ENCODE measurements at regions not wholly inside any gene's neighbourhood (a gene's known extent, or its start where the extent isn't known, plus 50 kb on each side); places are given as distances from the start of the nearest gene placed in this dataset.
A peak's percentile ranks its signal among the peaks of the same experiment; 100 is the strongest.
"Not testable (repeated sequence)": the region's sequence is repeated elsewhere in the genome, so short reads cannot be mapped to it uniquely, and the experiment has no call there.

GRCh38 chr10:38386869-38387268 lies 292.7 kb downstream of the ZNF37A start:
- ATAC-seq, H3K4me1 Mint-ChIP-seq, H3K36me3 Mint-ChIP-seq, H3K27me3 Mint-ChIP-seq, POLR2A ChIA-PET, H3K9me3 Mint-ChIP-seq, DNase-seq, H3K4me3 Mint-ChIP-seq, H3K27ac Mint-ChIP-seq: not testable (repeated sequence)

- POLR2A ChIA-PET, H3K4me1 Mint-ChIP-seq, H3K9me3 Mint-ChIP-seq, H3K4me3 Mint-ChIP-seq, H3K27me3 Mint-ChIP-seq, H3K36me3 Mint-ChIP-seq: not testable (repeated sequence)
- H3K27ac Mint-ChIP-seq, result peak overlapping the region in 2 of 10 donors; percentile 19 to 25
- DNase-seq (peak in 8 of 10 donors; percentile 20 to 73 (median 45)), ATAC-seq (peak in 1 of 2 donors; percentile 33)
Observed at GRCh38 chr10:38390725-38391124, 296.6 kb downstream of the ZNF37A start.

GRCh38 chr10:38395465-38395864 lies 301.3 kb downstream of the ZNF37A start:
- H3K9me3 Mint-ChIP-seq, result not testable (repeated sequence)

GRCh38 chr10:38396178-38396954 lies 302.2 kb downstream of the ZNF37A start:
- DNase-seq, H3K9me3 Mint-ChIP-seq, POLR2A ChIA-PET, ATAC-seq, H3K27me3 Mint-ChIP-seq, H3K4me1 Mint-ChIP-seq, H3K36me3 Mint-ChIP-seq: not testable (repeated sequence)
- H3K27ac Mint-ChIP-seq, result peak overlapping the region in 1 of 10 donors; percentile 41
- H3K4me3 Mint-ChIP-seq, result peak overlapping the region in 1 of 10 donors; percentile 32

More at GRCh38 chr10:38395465-38395864, 301.3 kb downstream of the ZNF37A start:
- POLR2A ChIA-PET, H3K4me3 Mint-ChIP-seq, ATAC-seq, H3K36me3 Mint-ChIP-seq, DNase-seq, H3K27ac Mint-ChIP-seq, H3K27me3 Mint-ChIP-seq, H3K4me1 Mint-ChIP-seq: not testable (repeated sequence)

- H3K36me3 Mint-ChIP-seq, H3K27me3 Mint-ChIP-seq, ATAC-seq, H3K9me3 Mint-ChIP-seq: not testable (repeated sequence)
- Mint-ChIP-seq H3K4me1 (peaks cover 2 to 11% (median 7%) of the 10 kb centered on the region in 4 donors), H3K4me3 (peak overlapping the region in 9 of 10 donors; percentile 83 to 95 (median 89)), H3K27ac (peak overlapping the region in 8 of 10 donors; percentile 3 to 100 (median 96))
- DNase-seq, result peak in 1 of 10 donors; percentile 9
- POLR2A ChIA-PET, result interaction anchor here (1.0 to 1.8 kb wide), 3 partner anchors 391 to 544 kb away, joined by 5 to 15 read pairs (median 7); partner anchors contain the start of genes ZNF248, ZNF25 and ZNF33A
Observed at GRCh38 chr10:38401565-38401964, 307.4 kb downstream of the ZNF37A start.

GRCh38 chr10:38402442-38403346 lies 308.6 kb downstream of the ZNF37A start:
- Mint-ChIP-seq H3K27ac (peak overlapping the region; percentile 95 to 100 (median 98)), H3K4me1 (peaks cover 2 to 11% (median 7%) of the 10 kb centered on the region in 4 donors), H3K4me3 (peak overlapping the region; percentile 86 to 95 (median 91))
- not testable (repeated sequence) for H3K27me3 Mint-ChIP-seq, H3K36me3 Mint-ChIP-seq, H3K9me3 Mint-ChIP-seq
- ATAC-seq, result peak; percentile 95 to 98
- POLR2A ChIA-PET, result interaction anchor here (0.6 to 1.8 kb wide), 4 partner anchors 391 to 545 kb away, joined by 5 to 15 read pairs (median 8); partner anchors contain the start of genes ZNF248, ZNF25 and ZNF33A
- peak; percentile 82 to 98 (median 94) for DNase-seq

GRCh38 chr10:38403347-38404117 lies 309.4 kb downstream of the ZNF37A start:
- Mint-ChIP-seq H3K27ac (peak overlapping the region; percentile 95 to 100 (median 98)), H3K4me3 (peak overlapping the region; percentile 81 to 95 (median 90)), H3K4me1 (peaks cover 2 to 11% (median 7%) of the 10 kb centered on the region in 4 donors)
- POLR2A ChIA-PET, result interaction anchor here (0.6 to 1.8 kb wide), 2 partner anchors 392 to 428 kb away, joined by 9 to 15 read pairs; partner anchors contain the start of gene ZNF25
- H3K27me3 Mint-ChIP-seq, ATAC-seq, DNase-seq, H3K9me3 Mint-ChIP-seq, H3K36me3 Mint-ChIP-seq: not testable (repeated sequence)

- H3K9me3 Mint-ChIP-seq, H3K4me1 Mint-ChIP-seq, H3K4me3 Mint-ChIP-seq, H3K27ac Mint-ChIP-seq, POLR2A ChIA-PET, ATAC-seq, H3K27me3 Mint-ChIP-seq, DNase-seq: not testable (repeated sequence)
- peaks cover 6 to 35% (median 15%) of the 10 kb centered on the region in 3 donors for H3K36me3 Mint-ChIP-seq
Observed at GRCh38 chr10:38423634-38424033, 329.5 kb downstream of the ZNF37A start.

GRCh38 chr10:38430242-38430641 lies 336.1 kb downstream of the ZNF37A start:
- DNase-seq, H3K4me1 Mint-ChIP-seq, H3K27me3 Mint-ChIP-seq, H3K4me3 Mint-ChIP-seq, POLR2A ChIA-PET, ATAC-seq, H3K27ac Mint-ChIP-seq, H3K9me3 Mint-ChIP-seq: not testable (repeated sequence)
- H3K36me3 Mint-ChIP-seq, result peaks cover 6 to 26% (median 13%) of the 10 kb centered on the region in 3 donors

GRCh38 chr10:38437359-38437758 lies 343.2 kb downstream of the ZNF37A start:
- ATAC-seq, H3K4me3 Mint-ChIP-seq, H3K4me1 Mint-ChIP-seq, POLR2A ChIA-PET, H3K9me3 Mint-ChIP-seq, H3K27ac Mint-ChIP-seq, H3K27me3 Mint-ChIP-seq, DNase-seq: not testable (repeated sequence)
- H3K36me3 Mint-ChIP-seq, result peaks cover 2 to 28% (median 6%) of the 10 kb centered on the region in 3 donors

- not testable (repeated sequence) for ATAC-seq
- H3K36me3 Mint-ChIP-seq, result peaks cover 0 to 26% (median 1%) of the 10 kb centered on the region in 3 donors
Observed at GRCh38 chr10:38448614-38449355, 354.6 kb downstream of the ZNF37A start.

More at GRCh38 chr10:38448614-38449355, 354.6 kb downstream of the ZNF37A start:
- DNase-seq, H3K9me3 Mint-ChIP-seq, H3K4me1 Mint-ChIP-seq, H3K27me3 Mint-ChIP-seq, POLR2A ChIA-PET, H3K4me3 Mint-ChIP-seq: not testable (repeated sequence)
- peak overlapping the region in 1 of 10 donors; percentile 64 for H3K27ac Mint-ChIP-seq

Measured in naive thymus-derived CD8-positive, alpha-beta T cell (primary cell).